HEK293 (cell line): ENCODE measurements at regions not wholly inside any gene's neighbourhood (a gene's known extent, or its start where the extent isn't known, plus 50 kb on each side); places are given as distances from the start of the nearest gene placed in this dataset.

Source experiments
- CTCF ChIA-PET: fragments of 350-600 bp; formaldehyde crosslinking; extraction: SDS; loops from one replicate; lab custom pipeline; 2021; ENCODE audit warnings: antibody characterized with exemption; lab: Yijun Ruan, JAX
- POLR2A ChIA-PET: fragments of 300-600 bp; formaldehyde crosslinking; extraction: SDS; loops from one replicate; lab custom pipeline; 2020; ENCODE audit warnings: antibody characterized with exemption, inconsistent platforms; lab: Yijun Ruan, JAX
- H3K27ac ChIP-seq: fragments of 200-500 bp; sonication (Bioruptor generic); 2 replicates; pipeline ENCODE4 v1.5.1; 2014; ENCODE audit warnings: low read depth, low read length, control low read depth, inconsistent platforms; ENCODE audit errors: extremely low read depth
- H3K36me3 ChIP-seq, 2 experiments: fragments of 200-500 bp in 1 of 2; sonication (Bioruptor generic) in 1 of 2; 1 replicate in 1 of 2; 2 replicates in 1 of 2; pipeline ENCODE4 v1.5.1; 2014 to 2017; ENCODE audit warnings: inconsistent platforms in 2 of 2, low read length in 2 of 2; ENCODE audit not compliant: control insufficient read depth in 2 of 2, insufficient read depth in 1 of 2
- H3K4me1 ChIP-seq: fragments of 200-500 bp; sonication (Bioruptor generic); 2 replicates; pipeline ENCODE4 v1.5.1; 2014; ENCODE audit warnings: mild to moderate bottlenecking, low read length, inconsistent platforms; ENCODE audit not compliant: control insufficient read depth, insufficient read depth
- H3K4me3 ChIP-seq: 2 replicates; pipeline ENCODE4 v1.5.1; 2011; ENCODE audit warnings: low read depth, mild to moderate bottlenecking, control low read depth, low read length, moderate library complexity
- H3K9me3 ChIP-seq: fragments of 200-500 bp; sonication (Bioruptor generic); 2 replicates; pipeline ENCODE4 v1.5.1; 2014; ENCODE audit warnings: low read depth, low read length, inconsistent platforms; ENCODE audit not compliant: control insufficient read depth, insufficient read depth
- EGR2 ChIP-seq: fragments of 450-650 bp; formaldehyde crosslinking; IDR thresholded peaks from 2 replicates; pipeline ENCODE4 v1.5.1; 2016; ENCODE audit warnings: low read depth, missing biosample characterization, missing genetic modification characterization
- GLIS1 ChIP-seq: fragments of 450-650 bp; formaldehyde crosslinking; IDR thresholded peaks from 2 replicates; pipeline ENCODE4 v1.5.1; 2016; ENCODE audit warnings: missing biosample characterization, missing genetic modification characterization
- KLF9 ChIP-seq: fragments of 450-650 bp; formaldehyde crosslinking; IDR thresholded peaks from 2 replicates; pipeline ENCODE4 v1.5.1; 2016; ENCODE audit warnings: missing biosample characterization, missing genetic modification characterization, low read depth
- MEIS1 ChIP-seq: sonication (generic); formaldehyde crosslinking; IDR thresholded peaks from 2 replicates; pipeline ENCODE4 v1.8.1; 2022; ENCODE audit warnings: missing genetic modification reagents, mild to moderate bottlenecking, borderline replicate concordance
- REPIN1 ChIP-seq: fragments of 450-650 bp; formaldehyde crosslinking; IDR thresholded peaks from 2 replicates; pipeline ENCODE4 v1.5.1; 2017; ENCODE audit warnings: missing biosample characterization, missing genetic modification characterization, low read depth
- ZBTB21 ChIP-seq: fragments of 450-650 bp; formaldehyde crosslinking; IDR thresholded peaks from 2 replicates; pipeline ENCODE4 v1.5.1; 2017; ENCODE audit warnings: missing biosample characterization, missing genetic modification characterization
- ZBTB8A ChIP-seq: fragments of 450-650 bp; formaldehyde crosslinking; IDR thresholded peaks from 2 replicates; pipeline ENCODE4 v1.5.1; 2016; ENCODE audit warnings: missing biosample characterization, missing genetic modification characterization
- ZNF202 ChIP-seq: fragments of 450-650 bp; formaldehyde crosslinking; IDR thresholded peaks from 2 replicates; pipeline ENCODE4 v1.5.1; 2016; ENCODE audit warnings: missing biosample characterization, missing genetic modification characterization, borderline replicate concordance
- ZNF221 ChIP-seq: fragments of 450-650 bp; formaldehyde crosslinking; IDR thresholded peaks from 2 replicates; pipeline ENCODE4 v1.5.1; 2017; ENCODE audit warnings: missing biosample characterization, missing genetic modification characterization, borderline replicate concordance
- ZNF24 ChIP-seq: fragments of 450-650 bp; formaldehyde crosslinking; IDR thresholded peaks from 2 replicates; pipeline ENCODE4 v1.5.1; 2016; ENCODE audit warnings: missing biosample characterization, missing genetic modification characterization
- ZNF366 ChIP-seq: fragments of 450-650 bp; formaldehyde crosslinking; conservative IDR thresholded peaks from 2 replicates; pipeline ENCODE4 v1.5.1; 2016; ENCODE audit warnings: missing biosample characterization, missing genetic modification characterization
- ZNF426 ChIP-seq: fragments of 450-650 bp; formaldehyde crosslinking; IDR thresholded peaks from 2 replicates; pipeline ENCODE4 v1.5.1; 2017; ENCODE audit warnings: missing biosample characterization, missing genetic modification characterization, mild to moderate bottlenecking, inconsistent platforms, moderate library complexity
- ZNF555 ChIP-seq: fragments of 450-650 bp; formaldehyde crosslinking; conservative IDR thresholded peaks from 2 replicates; pipeline ENCODE4 v1.5.1; 2017; ENCODE audit warnings: missing biosample characterization, mild to moderate bottlenecking, missing genetic modification characterization, inconsistent platforms
- ZNF610 ChIP-seq: fragments of 450-650 bp; formaldehyde crosslinking; IDR thresholded peaks from 2 replicates; pipeline ENCODE4 v1.5.1; 2016; ENCODE audit warnings: missing biosample characterization, missing genetic modification characterization, borderline replicate concordance
- ZNF623 ChIP-seq: fragments of 450-650 bp; formaldehyde crosslinking; IDR thresholded peaks from 2 replicates; pipeline ENCODE4 v1.5.1; 2016; ENCODE audit warnings: missing biosample characterization, missing genetic modification characterization
- ZNF660 ChIP-seq: fragments of 450-650 bp; IDR thresholded peaks from 2 replicates; pipeline ENCODE4 v1.5.1; 2018; ENCODE audit warnings: missing biosample characterization, mild to moderate bottlenecking, missing genetic modification characterization
- ZNF664 ChIP-seq: fragments of 450-650 bp; formaldehyde crosslinking; IDR thresholded peaks from 2 replicates; pipeline ENCODE4 v1.5.1; 2016; ENCODE audit warnings: missing biosample characterization, missing genetic modification characterization
- ZNF76 ChIP-seq: fragments of 450-650 bp; formaldehyde crosslinking; IDR thresholded peaks from 2 replicates; pipeline ENCODE4; 2016; ENCODE audit warnings: low read depth, missing biosample characterization, missing genetic modification characterization, borderline replicate concordance
- TF ChIP-seq, protein P1 (sequence below): fragments of 450-650 bp; formaldehyde crosslinking; IDR thresholded peaks from 2 replicates; pipeline ENCODE4 v1.5.0; 2017; ENCODE audit warnings: missing biosample characterization, missing genetic modification characterization, borderline replicate concordance
- TF ChIP-seq, protein P2 (sequence below): fragments of 450-650 bp; formaldehyde crosslinking; IDR thresholded peaks from 2 replicates; pipeline ENCODE4 v1.5.1; 2017; ENCODE audit warnings: missing biosample characterization, missing genetic modification characterization
- TF ChIP-seq, protein P3 (sequence below): fragments of 450-650 bp; formaldehyde crosslinking; IDR thresholded peaks from 2 replicates; pipeline ENCODE4 v1.5.1; 2016; ENCODE audit warnings: missing biosample characterization, missing genetic modification characterization
- TF ChIP-seq, protein P4 (sequence below): fragments of 450-650 bp; formaldehyde crosslinking; IDR thresholded peaks from 2 replicates; pipeline ENCODE4 v1.5.1; 2016; ENCODE audit warnings: missing biosample characterization, missing genetic modification characterization
- TF ChIP-seq, protein P5 (sequence below): fragments of 450-650 bp; formaldehyde crosslinking; IDR thresholded peaks from 2 replicates; pipeline ENCODE4 v1.5.1; 2016; ENCODE audit warnings: missing biosample characterization, missing genetic modification characterization

DNA sequence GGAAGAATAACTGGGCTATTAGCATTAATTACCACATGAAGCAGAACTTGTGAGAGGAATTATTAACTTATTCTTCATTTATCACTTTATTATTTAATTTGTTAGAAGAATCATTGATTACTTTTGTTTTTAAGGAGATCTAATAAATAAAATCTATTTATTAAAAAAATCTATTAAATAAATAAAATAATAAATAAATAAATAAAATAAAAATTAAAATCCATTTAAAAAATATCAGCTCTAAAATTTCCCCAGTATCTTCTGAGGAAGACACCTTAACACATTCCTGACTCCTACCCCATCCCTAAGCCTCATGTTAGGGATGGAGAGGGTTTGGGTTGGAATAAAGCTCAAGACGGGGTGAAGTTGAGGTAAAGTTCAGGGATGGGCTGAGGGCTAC lies 231.4 kb downstream of the CLIC5 start (continued):
- TF ChIP-seq, protein P1, sequence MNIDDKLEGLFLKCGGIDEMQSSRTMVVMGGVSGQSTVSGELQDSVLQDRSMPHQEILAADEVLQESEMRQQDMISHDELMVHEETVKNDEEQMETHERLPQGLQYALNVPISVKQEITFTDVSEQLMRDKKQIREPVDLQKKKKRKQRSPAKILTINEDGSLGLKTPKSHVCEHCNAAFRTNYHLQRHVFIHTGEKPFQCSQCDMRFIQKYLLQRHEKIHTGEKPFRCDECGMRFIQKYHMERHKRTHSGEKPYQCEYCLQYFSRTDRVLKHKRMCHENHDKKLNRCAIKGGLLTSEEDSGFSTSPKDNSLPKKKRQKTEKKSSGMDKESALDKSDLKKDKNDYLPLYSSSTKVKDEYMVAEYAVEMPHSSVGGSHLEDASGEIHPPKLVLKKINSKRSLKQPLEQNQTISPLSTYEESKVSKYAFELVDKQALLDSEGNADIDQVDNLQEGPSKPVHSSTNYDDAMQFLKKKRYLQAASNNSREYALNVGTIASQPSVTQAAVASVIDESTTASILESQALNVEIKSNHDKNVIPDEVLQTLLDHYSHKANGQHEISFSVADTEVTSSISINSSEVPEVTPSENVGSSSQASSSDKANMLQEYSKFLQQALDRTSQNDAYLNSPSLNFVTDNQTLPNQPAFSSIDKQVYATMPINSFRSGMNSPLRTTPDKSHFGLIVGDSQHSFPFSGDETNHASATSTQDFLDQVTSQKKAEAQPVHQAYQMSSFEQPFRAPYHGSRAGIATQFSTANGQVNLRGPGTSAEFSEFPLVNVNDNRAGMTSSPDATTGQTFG = no peak

DNA sequence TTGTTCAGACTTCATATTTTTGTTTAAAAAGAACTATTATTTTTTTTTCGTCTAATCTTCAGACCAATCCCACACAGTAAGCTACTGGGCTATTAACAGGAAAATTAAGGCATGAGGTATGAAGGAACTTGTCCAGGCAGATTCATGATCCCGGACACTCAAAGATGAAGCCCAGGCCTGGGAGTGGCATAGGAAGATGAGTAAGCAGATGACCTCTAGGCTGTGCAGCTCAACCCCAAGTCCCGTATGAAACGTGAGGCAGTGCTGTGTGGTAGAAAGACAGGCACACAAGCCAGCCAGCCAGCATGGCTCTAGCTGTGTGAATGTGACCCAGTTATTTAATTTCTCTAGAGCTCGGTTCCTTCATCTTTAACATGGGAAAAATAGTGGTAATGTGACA lies 231.9 kb downstream of the CLIC5 start:
- no peak for TF ChIP-seq EGR2 (tag by site-specific recombination)
- no peak for TF ChIP-seq ZNF555 (tag by site-specific recombination)
- TF ChIP-seq, protein P2, sequence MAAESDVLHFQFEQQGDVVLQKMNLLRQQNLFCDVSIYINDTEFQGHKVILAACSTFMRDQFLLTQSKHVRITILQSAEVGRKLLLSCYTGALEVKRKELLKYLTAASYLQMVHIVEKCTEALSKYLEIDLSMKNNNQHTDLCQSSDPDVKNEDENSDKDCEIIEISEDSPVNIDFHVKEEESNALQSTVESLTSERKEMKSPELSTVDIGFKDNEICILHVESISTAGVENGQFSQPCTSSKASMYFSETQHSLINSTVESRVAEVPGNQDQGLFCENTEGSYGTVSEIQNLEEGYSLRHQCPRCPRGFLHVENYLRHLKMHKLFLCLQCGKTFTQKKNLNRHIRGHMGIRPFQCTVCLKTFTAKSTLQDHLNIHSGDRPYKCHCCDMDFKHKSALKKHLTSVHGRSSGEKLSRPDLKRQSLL = no peak
- no peak for TF ChIP-seq ZNF202 (tag by site-specific recombination)
- TF ChIP-seq ZNF660 (tag by site-specific recombination) = no peak
- no peak for TF ChIP-seq REPIN1
- TF ChIP-seq ZNF366 (tag by site-specific recombination) = no peak
- no peak for TF ChIP-seq ZNF24
- TF ChIP-seq, protein P3, sequence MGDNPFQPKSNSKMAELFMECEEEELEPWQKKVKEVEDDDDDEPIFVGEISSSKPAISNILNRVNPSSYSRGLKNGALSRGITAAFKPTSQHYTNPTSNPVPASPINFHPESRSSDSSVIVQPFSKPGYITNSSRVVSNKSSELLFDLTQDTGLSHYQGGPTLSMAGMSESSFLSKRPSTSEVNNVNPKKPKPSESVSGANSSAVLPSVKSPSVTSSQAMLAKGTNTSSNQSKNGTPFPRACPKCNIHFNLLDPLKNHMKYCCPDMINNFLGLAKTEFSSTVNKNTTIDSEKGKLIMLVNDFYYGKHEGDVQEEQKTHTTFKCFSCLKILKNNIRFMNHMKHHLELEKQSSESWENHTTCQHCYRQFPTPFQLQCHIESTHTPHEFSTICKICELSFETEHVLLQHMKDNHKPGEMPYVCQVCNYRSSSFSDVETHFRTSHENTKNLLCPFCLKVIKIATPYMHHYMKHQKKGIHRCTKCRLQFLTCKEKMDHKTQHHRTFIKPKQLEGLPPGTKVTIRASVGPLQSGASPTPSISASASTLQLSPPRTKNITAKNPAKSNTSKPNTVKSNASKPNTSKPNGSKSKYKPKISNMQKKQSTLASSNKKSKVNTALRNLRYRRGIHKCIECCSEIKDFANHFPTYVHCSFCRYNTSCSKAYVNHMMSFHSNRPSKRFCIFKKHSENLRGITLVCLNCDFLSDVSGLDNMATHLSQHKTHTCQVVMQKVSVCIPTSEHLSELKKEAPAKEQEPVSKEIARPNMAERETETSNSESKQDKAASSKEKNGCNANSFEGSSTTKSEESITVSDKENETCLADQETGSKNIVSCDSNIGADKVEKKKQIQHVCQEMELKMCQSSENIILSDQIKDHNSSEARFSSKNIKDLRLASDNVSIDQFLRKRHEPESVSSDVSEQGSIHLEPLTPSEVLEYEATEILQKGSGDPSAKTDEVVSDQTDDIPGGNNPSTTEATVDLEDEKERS (tag by site-specific recombination) = no peak
- no peak for TF ChIP-seq ZNF221 (tag by site-specific recombination)
- TF ChIP-seq ZNF664 (tag by site-specific recombination) = no peak
- TF ChIP-seq GLIS1 = no peak
- TF ChIP-seq, all 188 proteins: peak for 0
- POLR2A ChIA-PET = interaction anchor here (1.1 kb wide), 1 partner anchor 358 kb away, joined by 4 read pairs; no protein-coding TSS in a partner anchor
- H3K9me3 ChIP-seq = no peaks in the 10 kb centered on the region
- H3K27ac ChIP-seq = no peak overlapping the region
- no peak overlapping the region for H3K4me3 ChIP-seq
- H3K36me3 ChIP-seq = no peaks in the 10 kb centered on the region
- H3K4me1 ChIP-seq = no peaks in the 10 kb centered on the region
- CTCF ChIA-PET = no interaction called here

DNA sequence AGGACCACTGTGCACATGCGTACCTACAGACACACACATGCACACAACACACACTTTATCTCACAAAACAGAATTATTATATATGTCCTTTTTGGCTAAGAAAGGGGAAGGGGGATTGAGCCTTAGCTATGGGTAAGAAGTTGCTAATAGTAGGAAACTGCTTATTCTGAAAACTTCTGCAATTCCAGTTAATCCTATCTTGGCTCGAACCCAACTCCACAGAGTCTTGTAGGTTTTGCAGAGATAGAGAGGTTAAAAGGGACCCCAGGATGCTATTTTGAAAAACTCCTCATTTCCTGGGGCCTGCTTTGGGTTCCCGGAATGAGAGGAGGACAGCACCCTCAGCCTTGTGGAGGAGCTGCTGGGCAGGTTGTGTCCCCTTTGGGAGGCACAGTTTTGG lies 233.8 kb downstream of the CLIC5 start:
- Histone ChIP-seq H3K36me3 (no peaks in the 10 kb centered on the region), H3K4me3 (no peak overlapping the region), H3K9me3 (no peaks in the 10 kb centered on the region), H3K4me1 (no peaks in the 10 kb centered on the region), H3K27ac (no peak overlapping the region)
- ChIA-PET CTCF (interaction anchor here (1.5 kb wide), 1 partner anchor 149 kb away, joined by 3 read pairs; no protein-coding TSS in a partner anchor), POLR2A (no interaction called here)
- TF ChIP-seq MEIS1 (CRISPR knock-in tag) (no peak), ZBTB8A (tag by site-specific recombination) (no peak), ZNF610 (no peak), KLF9 (tag by site-specific recombination) (no peak), ZBTB21 (tag by site-specific recombination) (no peak), ZNF76 (no peak), ZNF426 (tag by site-specific recombination) (no peak), ZNF623 (tag by site-specific recombination) (no peak)
- TF ChIP-seq, protein P4, sequence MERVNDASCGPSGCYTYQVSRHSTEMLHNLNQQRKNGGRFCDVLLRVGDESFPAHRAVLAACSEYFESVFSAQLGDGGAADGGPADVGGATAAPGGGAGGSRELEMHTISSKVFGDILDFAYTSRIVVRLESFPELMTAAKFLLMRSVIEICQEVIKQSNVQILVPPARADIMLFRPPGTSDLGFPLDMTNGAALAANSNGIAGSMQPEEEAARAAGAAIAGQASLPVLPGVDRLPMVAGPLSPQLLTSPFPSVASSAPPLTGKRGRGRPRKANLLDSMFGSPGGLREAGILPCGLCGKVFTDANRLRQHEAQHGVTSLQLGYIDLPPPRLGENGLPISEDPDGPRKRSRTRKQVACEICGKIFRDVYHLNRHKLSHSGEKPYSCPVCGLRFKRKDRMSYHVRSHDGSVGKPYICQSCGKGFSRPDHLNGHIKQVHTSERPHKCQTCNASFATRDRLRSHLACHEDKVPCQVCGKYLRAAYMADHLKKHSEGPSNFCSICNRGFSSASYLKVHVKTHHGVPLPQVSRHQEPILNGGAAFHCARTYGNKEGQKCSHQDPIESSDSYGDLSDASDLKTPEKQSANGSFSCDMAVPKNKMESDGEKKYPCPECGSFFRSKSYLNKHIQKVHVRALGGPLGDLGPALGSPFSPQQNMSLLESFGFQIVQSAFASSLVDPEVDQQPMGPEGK = no peak
- TF ChIP-seq, protein P5, sequence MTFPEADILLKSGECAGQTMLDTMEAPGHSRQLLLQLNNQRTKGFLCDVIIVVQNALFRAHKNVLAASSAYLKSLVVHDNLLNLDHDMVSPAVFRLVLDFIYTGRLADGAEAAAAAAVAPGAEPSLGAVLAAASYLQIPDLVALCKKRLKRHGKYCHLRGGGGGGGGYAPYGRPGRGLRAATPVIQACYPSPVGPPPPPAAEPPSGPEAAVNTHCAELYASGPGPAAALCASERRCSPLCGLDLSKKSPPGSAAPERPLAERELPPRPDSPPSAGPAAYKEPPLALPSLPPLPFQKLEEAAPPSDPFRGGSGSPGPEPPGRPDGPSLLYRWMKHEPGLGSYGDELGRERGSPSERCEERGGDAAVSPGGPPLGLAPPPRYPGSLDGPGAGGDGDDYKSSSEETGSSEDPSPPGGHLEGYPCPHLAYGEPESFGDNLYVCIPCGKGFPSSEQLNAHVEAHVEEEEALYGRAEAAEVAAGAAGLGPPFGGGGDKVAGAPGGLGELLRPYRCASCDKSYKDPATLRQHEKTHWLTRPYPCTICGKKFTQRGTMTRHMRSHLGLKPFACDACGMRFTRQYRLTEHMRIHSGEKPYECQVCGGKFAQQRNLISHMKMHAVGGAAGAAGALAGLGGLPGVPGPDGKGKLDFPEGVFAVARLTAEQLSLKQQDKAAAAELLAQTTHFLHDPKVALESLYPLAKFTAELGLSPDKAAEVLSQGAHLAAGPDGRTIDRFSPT = no peak
